ENCODE measurements at regions not wholly inside any gene's neighbourhood (a gene's known extent, or its start where the extent isn't known, plus 50 kb on each side); places are given as distances from the start of the nearest gene placed in this dataset.

DNA sequence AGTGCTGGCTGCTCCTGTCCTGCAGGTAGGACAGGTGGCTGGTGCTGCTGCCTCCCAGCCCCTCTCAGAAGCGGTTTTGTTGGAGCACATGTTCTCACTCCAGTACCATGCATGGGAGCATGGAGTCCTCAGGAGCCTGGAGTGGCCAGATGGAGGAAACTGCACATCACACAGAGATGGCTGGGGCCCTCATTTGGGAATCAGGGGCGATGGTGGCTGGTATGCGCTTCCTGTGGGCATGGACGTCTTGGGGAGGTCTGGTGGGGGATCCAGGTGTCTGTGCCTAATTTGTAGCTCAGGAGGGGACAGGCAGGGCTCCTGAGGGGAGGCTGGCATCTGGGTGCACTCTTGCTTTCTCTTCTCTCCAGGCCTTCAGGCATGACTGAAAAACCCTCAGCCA is 168.2 kb downstream of the KLF13 start:
- Histone ChIP-seq H3K27me3 (replicated peaks in 1 of 2; ENCODE audit: control insufficient read depth in 2 of 2, insufficient read depth in 2 of 2, low read length in 1 of 2) (no peaks in the 10 kb centered on the region; a peak in 1 of 4 replicates), H3K4me2 (ENCODE audit: control insufficient read depth, insufficient read depth) (no peak overlapping the region), H3K79me2 (ENCODE audit: control insufficient read depth, insufficient read depth, low read length) (no peaks in the 10 kb centered on the region), H3K36me3 (ENCODE audit: control insufficient read depth in 2 of 2, insufficient read depth in 2 of 2, low read length in 1 of 2) (no peaks in the 10 kb centered on the region), H3K9me3 (replicated peaks; ENCODE audit: control insufficient read depth, insufficient read depth, low read length) (peaks cover 10% of the 10 kb centered on the region), H3K27ac (ENCODE audit: control insufficient read depth, insufficient read depth) (no peak overlapping the region), H3K4me1 (ENCODE audit: control insufficient read depth, insufficient read depth, low read length) (no peaks in the 10 kb centered on the region), H2AFZ (ENCODE audit: control insufficient read depth, low read depth, low read length) (no peak overlapping the region), H3K9ac (ENCODE audit: control insufficient read depth, insufficient read depth, low read length) (no peak overlapping the region), H3K4me3 (no peak overlapping the region), H4K20me1 (ENCODE audit: control insufficient read depth, insufficient read depth) (no peaks in the 10 kb centered on the region)
- intact Hi-C loops (cut with micrococcal nuclease; ENCODE audit: unreplicated experiment): loop anchor here (5.0 to 10.0 kb wide), 2 partner anchors 50 to 483 kb away; no protein-coding TSS in a partner anchor
- TF ChIP-seq TCF3 (IDR thresholded peaks at IDR 0.05; ENCODE audit: borderline replicate concordance, insufficient read depth, low read depth, low read length): no peak
- no peak for TF ChIP-seq SMAD1 (IDR thresholded peaks at IDR 0.05; ENCODE audit: low read depth, partially characterized antibody)
- no peak for TF ChIP-seq RBBP5 (conservative IDR thresholded peaks at IDR 0.05)
- TF ChIP-seq, protein P1, sequence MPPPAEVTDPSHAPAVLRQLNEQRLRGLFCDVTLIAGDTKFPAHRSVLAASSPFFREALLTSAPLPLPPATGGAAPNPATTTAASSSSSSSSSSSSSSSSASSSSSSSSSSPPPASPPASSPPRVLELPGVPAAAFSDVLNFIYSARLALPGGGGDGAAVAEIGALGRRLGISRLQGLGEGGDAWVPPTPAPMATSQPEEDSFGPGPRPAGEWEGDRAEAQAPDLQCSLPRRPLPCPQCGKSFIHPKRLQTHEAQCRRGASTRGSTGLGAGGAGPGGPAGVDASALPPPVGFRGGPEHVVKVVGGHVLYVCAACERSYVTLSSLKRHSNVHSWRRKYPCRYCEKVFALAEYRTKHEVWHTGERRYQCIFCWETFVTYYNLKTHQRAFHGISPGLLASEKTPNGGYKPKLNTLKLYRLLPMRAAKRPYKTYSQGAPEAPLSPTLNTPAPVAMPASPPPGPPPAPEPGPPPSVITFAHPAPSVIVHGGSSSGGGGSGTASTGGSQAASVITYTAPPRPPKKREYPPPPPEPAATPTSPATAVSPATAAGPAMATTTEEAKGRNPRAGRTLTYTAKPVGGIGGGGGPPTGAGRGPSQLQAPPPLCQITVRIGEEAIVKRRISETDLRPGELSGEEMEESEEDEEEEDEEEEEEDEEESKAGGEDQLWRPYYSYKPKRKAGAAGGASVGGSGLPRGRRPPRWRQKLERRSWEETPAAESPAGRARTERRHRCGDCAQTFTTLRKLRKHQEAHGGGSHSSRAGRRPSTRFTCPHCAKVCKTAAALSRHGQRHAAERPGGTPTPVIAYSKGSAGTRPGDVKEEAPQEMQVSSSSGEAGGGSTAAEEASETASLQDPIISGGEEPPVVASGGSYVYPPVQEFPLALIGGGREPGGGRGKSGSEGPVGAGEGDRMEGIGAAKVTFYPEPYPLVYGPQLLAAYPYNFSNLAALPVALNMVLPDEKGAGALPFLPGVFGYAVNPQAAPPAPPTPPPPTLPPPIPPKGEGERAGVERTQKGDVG (CRISPR knock-in tag; IDR thresholded peaks at IDR 0.05): no peak
- no peak for TF ChIP-seq NBN (IDR thresholded peaks at IDR 0.05)
- no peak for TF ChIP-seq MEF2B (IDR thresholded peaks at IDR 0.05; ENCODE audit: partially characterized antibody, poor library complexity, severe bottlenecking)
- ChIA-PET RAD21 (ENCODE audit: unreplicated experiment) (interaction anchor here (0.8 kb wide), 1 partner anchor 55 kb away, joined by 3 read pairs; no protein-coding TSS in a partner anchor), POLR2A (interaction anchor here (0.6 kb wide), 1 partner anchor 51 kb away, joined by 3 read pairs; no protein-coding TSS in a partner anchor), CTCF (interaction anchor here (1.4 to 1.9 kb wide), 2 partner anchors 10 to 297 kb away, joined by 5 read pairs; no protein-coding TSS in a partner anchor), SMC1A (ENCODE audit: uncharacterized antibody, unreplicated experiment) (no interaction called here)
- DNase-seq (ENCODE audit: low read depth, low spot score) (no peak), ATAC-seq (no peak), FAIRE-seq (no peak)
- 47% methylated on average over 4 of the region's 4 CpGs for WGBS (ENCODE audit: insufficient coverage, insufficient replicate concordance, low lambda C conversion rate, missing lambda C conversion rate)
- no TSS peak for BruUV-seq (replicated peaks)
- in situ Hi-C loops (cut with MboI): no loop called here

Measured in GM12878 (cell line).